Astrocyte of the cerebellum (primary cell): ENCODE measurements at regions not wholly inside any gene's neighbourhood (a gene's known extent, or its start where the extent isn't known, plus 50 kb on each side); places are given as distances from the start of the nearest gene placed in this dataset.

Experiments used
- DNase-seq: peaks from one replicate; pipeline ENCODE4 v3.0.0-alpha.2; 2011; ENCODE audit warnings: low read depth
- H3K4me3 ChIP-seq: 2 replicates; pipeline ENCODE4 v1.5.1; 2011; ENCODE audit warnings: mild to moderate bottlenecking, low read depth, low read length, moderate library complexity
- CTCF ChIP-seq: IDR thresholded peaks from 2 replicates; pipeline ENCODE4 v1.5.1; 2012; ENCODE audit warnings: low read length, low read depth, moderate library complexity, mild to moderate bottlenecking; ENCODE audit errors: missing control alignments
- in situ Hi-C: cut with HindIII; loops from 2 replicates; pipeline ENCODE4 v1.10.0; 2017; ENCODE audit warnings: low sequenced_read_pairs

DNA sequence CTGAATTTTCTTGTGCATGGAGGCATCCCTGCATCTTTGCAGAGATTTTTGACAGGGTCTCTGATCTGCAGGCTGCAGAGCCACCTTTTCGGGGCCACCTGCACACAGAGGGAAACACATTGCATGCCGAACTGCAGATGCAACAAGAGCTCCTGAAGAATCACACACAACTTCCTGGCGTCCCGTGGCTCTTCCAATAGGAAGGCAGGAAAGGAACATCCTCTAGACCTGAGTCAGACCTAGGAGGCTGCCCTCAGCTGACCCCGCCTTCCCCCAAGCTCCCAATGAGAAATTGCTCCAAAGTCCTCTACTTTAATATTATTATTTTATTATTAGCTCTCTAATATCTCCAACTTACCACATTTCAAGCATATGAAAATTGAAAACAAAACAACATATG lies 213.2 kb upstream of the ARRDC4 start:
- in situ Hi-C loops, result no loop called here
- H3K4me3 ChIP-seq, result no peak overlapping the region
- TF ChIP-seq CTCF, result no peak
- DNase-seq, result no peak

- in situ Hi-C loops, result no loop called here
- no peak for DNase-seq
- no peak for TF ChIP-seq CTCF
- no peak overlapping the region for H3K4me3 ChIP-seq
These were observed 211.9 kb upstream of the ARRDC4 start for GRCh38 chr15:97748576-97748975.

- no peak for DNase-seq
- in situ Hi-C loops, result no loop called here
- TF ChIP-seq CTCF, result no peak
- no peak overlapping the region for H3K4me3 ChIP-seq
These were observed 210.4 kb upstream of the ARRDC4 start for GRCh38 chr15:97750060-97750459.

- no peak for TF ChIP-seq CTCF
- in situ Hi-C loops, result no loop called here
- no peak for DNase-seq
These were observed 204.8 kb upstream of the ARRDC4 start for GRCh38 chr15:97755726-97756125.

DNA sequence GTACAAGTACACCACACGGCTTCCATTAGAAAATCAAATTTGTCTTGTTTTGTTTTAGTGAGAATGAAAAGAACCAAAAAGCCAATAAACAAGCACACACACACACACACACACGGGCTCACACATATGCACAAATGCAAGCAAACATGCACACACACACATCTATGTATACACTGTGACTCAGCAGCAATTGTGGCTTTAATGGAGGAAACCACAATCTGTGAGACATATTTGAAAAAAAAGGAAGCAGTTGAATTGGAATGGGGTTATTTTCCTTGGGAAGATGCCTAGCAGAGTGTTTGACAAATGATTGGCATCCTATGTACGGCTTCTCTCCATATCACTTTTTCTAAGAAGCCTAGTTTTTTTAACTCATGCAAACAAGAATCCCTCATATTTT lies 201.1 kb upstream of the ARRDC4 start:
- H3K4me3 ChIP-seq, result no peak overlapping the region
- TF ChIP-seq CTCF, result no peak
- in situ Hi-C loops, result no loop called here
- peak; percentile 50 for DNase-seq

More at GRCh38 chr15:97755726-97756125, 204.8 kb upstream of the ARRDC4 start:
- H3K4me3 ChIP-seq, result no peak overlapping the region

GRCh38 chr15:97761110-97761509 lies 199.4 kb upstream of the ARRDC4 start:
- no peak overlapping the region for H3K4me3 ChIP-seq
- in situ Hi-C loops, result no loop called here
- TF ChIP-seq CTCF, result no peak
- DNase-seq, result no peak

DNA sequence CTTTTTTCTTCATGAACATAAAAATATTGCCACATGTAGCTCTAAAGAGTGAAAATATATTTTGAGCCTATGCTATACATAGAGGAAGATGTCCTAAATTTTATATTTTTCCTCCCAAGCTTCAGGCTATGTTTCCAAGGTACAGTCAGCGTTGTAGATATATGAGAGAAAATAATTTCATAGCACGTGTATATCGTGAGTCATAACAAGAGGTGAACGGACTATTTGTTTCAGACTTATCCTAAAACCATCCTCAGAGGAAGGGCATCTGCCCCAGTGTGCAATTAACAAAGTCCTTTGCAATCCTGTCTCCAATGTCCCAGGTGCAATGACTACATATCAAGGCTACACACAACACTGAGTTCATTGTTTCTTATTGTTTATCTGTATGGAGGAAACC lies 177.3 kb upstream of the ARRDC4 start:
- TF ChIP-seq CTCF, result no peak
- DNase-seq, result no peak
- no peak overlapping the region for H3K4me3 ChIP-seq
- in situ Hi-C loops, result no loop called here
